HepG2 (cell line): ENCODE measurements at regions not wholly inside any gene's neighbourhood (a gene's known extent, or its start where the extent isn't known, plus 50 kb on each side); places are given as distances from the start of the nearest gene placed in this dataset.

Source experiments
- ARNT2 ChIP-seq: sonication (generic); formaldehyde crosslinking; IDR thresholded peaks from 2 replicates; pipeline ENCODE4 v1.8.0; 2022; ENCODE audit warnings: mild to moderate bottlenecking, low read depth, missing genetic modification reagents, moderate library complexity
- ATF3 ChIP-seq: sonication (generic); formaldehyde crosslinking; IDR thresholded peaks from 2 replicates; pipeline ENCODE4 v1.4.0; 2020; ENCODE audit warnings: missing genetic modification reagents
- CHD2 ChIP-seq: IDR thresholded peaks from 2 replicates; pipeline ENCODE4 v1.6.1; 2011; ENCODE audit warnings: low read depth, low read length, improper control_type of control experiment
- CREB1 ChIP-seq, 2 experiments: fragments of 450-650 bp in 1 of 2; IDR thresholded peaks; 2 replicates each; pipeline ENCODE4 v1.6.1; 2016 to 2017; ENCODE audit warnings: control low read depth in 1 of 2, mild to moderate bottlenecking in 1 of 2, missing compliant biosample characterization in 1 of 2, missing genetic modification characterization in 1 of 2
- DZIP1 ChIP-seq: sonication (generic); formaldehyde crosslinking; IDR thresholded peaks from 2 replicates; pipeline ENCODE4 v1.5.0; 2020; ENCODE audit warnings: mild to moderate bottlenecking, missing genetic modification reagents
- ELF1 ChIP-seq: sonication (generic); formaldehyde crosslinking; IDR thresholded peaks from 2 replicates; pipeline ENCODE4 v1.4.0; 2020; ENCODE audit warnings: missing genetic modification reagents
- FOSL2 ChIP-seq: sonication (generic); formaldehyde crosslinking; IDR thresholded peaks from 2 replicates; pipeline ENCODE4 v1.4.0; 2020; ENCODE audit warnings: missing genetic modification reagents
- HNRNPH1 ChIP-seq: fragments of 200-400 bp; formaldehyde crosslinking; optimal IDR thresholded peaks from 2 replicates; pipeline ENCODE3; 2017; ENCODE audit warnings: mild to moderate bottlenecking, low read depth, low read length
- KMT2A ChIP-seq: sonication (generic); formaldehyde crosslinking; IDR thresholded peaks from 2 replicates; pipeline ENCODE4 v1.4.0; 2020; ENCODE audit warnings: missing genetic modification reagents
- MTF2 ChIP-seq: sonication (generic); formaldehyde crosslinking; IDR thresholded peaks from 2 replicates; pipeline ENCODE4 v1.5.0; 2020; ENCODE audit warnings: missing genetic modification reagents, borderline replicate concordance
- MZF1 ChIP-seq: sonication (generic); formaldehyde crosslinking; IDR thresholded peaks from 2 replicates; pipeline ENCODE4 v1.8.1; 2023; ENCODE audit warnings: mild to moderate bottlenecking, missing genetic modification reagents, borderline replicate concordance
- NFYC ChIP-seq: IDR thresholded peaks from 2 replicates; pipeline ENCODE4 v1.6.1; 2016; ENCODE audit warnings: missing genetic modification reagents, missing compliant biosample characterization
- RFX3 ChIP-seq: IDR thresholded peaks from 2 replicates; pipeline ENCODE4 v1.6.1; 2016; ENCODE audit warnings: missing biosample characterization, missing genetic modification reagents
- SETDB1 ChIP-seq: sonication (generic); formaldehyde crosslinking; IDR thresholded peaks from 2 replicates; pipeline ENCODE4 v1.5.1; 2020; ENCODE audit warnings: missing genetic modification reagents, mild to moderate bottlenecking, borderline replicate concordance
- SMC3 ChIP-seq: IDR thresholded peaks from 2 replicates; pipeline ENCODE4 v1.6.1; 2011; ENCODE audit warnings: low read length, improper control_type of control experiment
- SRSF1 ChIP-seq: fragments of 200-400 bp; formaldehyde crosslinking; optimal IDR thresholded peaks from 2 replicates; pipeline ENCODE3; 2017; ENCODE audit warnings: mild to moderate bottlenecking, low read depth, low read length, moderate library complexity
- TEF ChIP-seq: sonication (generic); formaldehyde crosslinking; IDR thresholded peaks from 2 replicates; pipeline ENCODE4 v1.5.0; 2020; ENCODE audit warnings: missing genetic modification reagents
- ZFP41 ChIP-seq: sonication (generic); formaldehyde crosslinking; IDR thresholded peaks from 2 replicates; pipeline ENCODE4 v1.4.0; 2020; ENCODE audit warnings: mild to moderate bottlenecking, missing genetic modification reagents, borderline replicate concordance
- ZNF180 ChIP-seq: sonication (generic); formaldehyde crosslinking; IDR thresholded peaks from 2 replicates; pipeline ENCODE4 v1.4.0; 2020; ENCODE audit warnings: low read depth, missing genetic modification reagents, borderline replicate concordance
- ZNF317 ChIP-seq: sonication (generic); formaldehyde crosslinking; IDR thresholded peaks from 2 replicates; pipeline ENCODE4 v1.5.0; 2020; ENCODE audit warnings: mild to moderate bottlenecking, missing genetic modification reagents
- ZNF333 ChIP-seq: sonication (generic); formaldehyde crosslinking; IDR thresholded peaks from 2 replicates; pipeline ENCODE4 v1.4.0; 2020; ENCODE audit warnings: mild to moderate bottlenecking, missing genetic modification reagents, borderline replicate concordance
- ZNF550 ChIP-seq: sonication (generic); formaldehyde crosslinking; IDR thresholded peaks from 2 replicates; pipeline ENCODE4 v1.4.0; 2020; ENCODE audit warnings: mild to moderate bottlenecking, missing genetic modification reagents, borderline replicate concordance
- ZNF557 ChIP-seq: sonication (generic); formaldehyde crosslinking; IDR thresholded peaks from 2 replicates; pipeline ENCODE4 v1.4.0; 2020; ENCODE audit warnings: missing genetic modification reagents
- ZNF792 ChIP-seq: IDR thresholded peaks from 2 replicates; pipeline ENCODE4 v1.6.1; 2016
- TF ChIP-seq, protein P1 (sequence below): sonication (generic); formaldehyde crosslinking; IDR thresholded peaks from 2 replicates; pipeline ENCODE4 v1.8.0; 2022; ENCODE audit warnings: missing genetic modification reagents, mild to moderate bottlenecking, borderline replicate concordance

DNA sequence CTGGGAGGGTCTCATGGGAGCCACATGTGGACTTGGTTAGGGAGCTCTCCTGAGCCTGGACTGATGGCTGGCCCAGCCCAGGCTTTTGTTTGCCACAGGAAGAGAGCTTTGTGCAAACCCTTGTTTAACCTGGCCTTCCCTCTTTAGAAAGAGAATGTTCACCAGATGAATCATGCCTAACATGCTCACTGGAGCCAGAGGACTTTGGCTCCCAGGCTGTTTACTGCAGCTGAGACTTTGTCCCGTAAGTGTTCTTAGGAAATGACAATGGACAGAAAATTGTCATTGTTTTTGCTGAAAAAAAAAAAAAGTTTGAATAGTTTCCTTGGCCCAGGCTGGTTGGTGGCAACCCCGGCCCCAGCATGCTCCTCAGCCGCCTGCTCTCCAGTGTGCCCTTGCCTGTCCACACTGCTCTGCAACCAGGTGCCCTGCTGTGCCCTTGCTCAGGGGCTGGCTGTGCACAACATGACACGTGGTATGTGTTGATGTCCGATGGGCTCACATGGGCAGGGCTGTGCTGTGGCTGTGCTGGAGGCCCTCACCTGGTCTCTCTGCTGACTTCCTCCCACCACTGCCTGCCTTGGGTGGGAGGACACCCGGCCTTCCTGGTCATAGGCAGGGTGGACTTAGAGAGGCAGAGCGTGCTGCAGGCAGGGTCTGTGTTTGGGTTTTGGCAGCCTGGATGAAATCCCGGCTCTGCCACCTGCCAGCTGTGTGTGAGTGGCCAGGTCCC, 215.3 kb upstream of the ZNF32 start (continued):
- 0 out of 2 replicates have a peak, but pooled peaks have one; percentile 56 for TF ChIP-seq MZF1 (CRISPR knock-in tag)
- TF ChIP-seq HNRNPH1, result no peak
- no peak; the same call in 1 of the 2 replicates for TF ChIP-seq ZFP41 (CRISPR knock-in tag)
- no peak for TF ChIP-seq SRSF1
- TF ChIP-seq ZNF557, result no peak
- peak; percentile 89; the same call in 1 of the 2 replicates for TF ChIP-seq ZNF792 (CRISPR knock-in tag)
- TF ChIP-seq ZNF550 (CRISPR knock-in tag), result no peak
- no peak for TF ChIP-seq TEF
- no peak for TF ChIP-seq CHD2
- TF ChIP-seq ZNF180 (CRISPR knock-in tag), result no peak
- peak; percentile 51; the same call in 1 of the 2 replicates for TF ChIP-seq ARNT2 (CRISPR knock-in tag)
- TF ChIP-seq MTF2 (CRISPR knock-in tag), result peak; percentile 71; the same call in 1 of the 2 replicates
- TF ChIP-seq ELF1 (CRISPR knock-in tag), result no peak
- no peak for TF ChIP-seq ZNF333 (CRISPR knock-in tag)
- TF ChIP-seq, protein P1, sequence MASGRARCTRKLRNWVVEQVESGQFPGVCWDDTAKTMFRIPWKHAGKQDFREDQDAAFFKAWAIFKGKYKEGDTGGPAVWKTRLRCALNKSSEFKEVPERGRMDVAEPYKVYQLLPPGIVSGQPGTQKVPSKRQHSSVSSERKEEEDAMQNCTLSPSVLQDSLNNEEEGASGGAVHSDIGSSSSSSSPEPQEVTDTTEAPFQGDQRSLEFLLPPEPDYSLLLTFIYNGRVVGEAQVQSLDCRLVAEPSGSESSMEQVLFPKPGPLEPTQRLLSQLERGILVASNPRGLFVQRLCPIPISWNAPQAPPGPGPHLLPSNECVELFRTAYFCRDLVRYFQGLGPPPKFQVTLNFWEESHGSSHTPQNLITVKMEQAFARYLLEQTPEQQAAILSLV (CRISPR knock-in tag), result no peak
- TF ChIP-seq SETDB1 (CRISPR knock-in tag), result peak; percentile 84; the same call in 1 of the 2 replicates
- no peak for TF ChIP-seq KMT2A (CRISPR knock-in tag)
- no peak for TF ChIP-seq RFX3
- TF ChIP-seq SMC3, result 0 out of 2 replicates have a peak, but pooled peaks have one; percentile 16
- peak; percentile 99 for TF ChIP-seq FOSL2 (CRISPR knock-in tag)
- TF ChIP-seq ZNF317 (CRISPR knock-in tag), result peak; percentile 81
- peak; percentile 41; the same call in 1 of the 2 replicates for TF ChIP-seq ATF3 (CRISPR knock-in tag)
- TF ChIP-seq CREB1 (IDR thresholded peaks at IDR 0.05), result no peak
- no peak for TF ChIP-seq CREB1 (CRISPR knock-in tag; IDR thresholded peaks at IDR 0.05)
- no peak for TF ChIP-seq DZIP1
- 0 out of 2 replicates have a peak, but pooled peaks have one; percentile 7 for TF ChIP-seq NFYC
